ENCODE measurements at regions not wholly inside any gene's neighbourhood (a gene's known extent, or its start where the extent isn't known, plus 50 kb on each side); places are given as distances from the start of the nearest gene placed in this dataset.

- DNase-seq = no peak
Observed at GRCh38 chr15:58271410-58271809, 133.2 kb downstream of the AQP9 start.

- no peak for DNase-seq
Observed at GRCh38 chr15:58273104-58273503, 134.9 kb downstream of the AQP9 start.

- no peak for DNase-seq
Observed at GRCh38 chr15:58274885-58275284, 136.7 kb downstream of the AQP9 start.

GRCh38 chr15:58275785-58276184 lies 137.6 kb downstream of the AQP9 start:
- DNase-seq = no peak

GRCh38 chr15:58276924-58277323 lies 138.7 kb downstream of the AQP9 start:
- DNase-seq = no peak

DNA sequence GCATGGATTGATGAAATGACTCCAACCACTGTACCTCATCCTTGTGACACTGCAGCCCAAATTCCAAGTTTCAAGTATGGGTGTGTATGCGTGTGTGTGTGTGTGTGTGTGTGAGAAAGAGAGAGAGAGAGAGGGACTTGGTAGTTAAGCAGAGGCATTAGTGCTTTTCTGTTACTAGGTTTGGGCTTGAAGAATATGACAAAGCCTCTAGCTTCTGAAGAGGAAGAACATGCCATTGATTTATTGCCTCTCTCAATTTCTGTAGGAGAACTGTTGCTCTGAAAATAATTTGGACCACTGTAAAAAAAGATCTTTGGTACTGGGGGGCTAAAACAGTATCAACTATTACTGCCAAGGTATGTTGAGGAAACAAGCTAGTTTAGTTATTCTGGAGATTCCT lies 139.2 kb downstream of the AQP9 start:
- no peak for DNase-seq

- no peak for DNase-seq
Observed at GRCh38 chr15:58279106-58279505, 140.9 kb downstream of the AQP9 start.

DNA sequence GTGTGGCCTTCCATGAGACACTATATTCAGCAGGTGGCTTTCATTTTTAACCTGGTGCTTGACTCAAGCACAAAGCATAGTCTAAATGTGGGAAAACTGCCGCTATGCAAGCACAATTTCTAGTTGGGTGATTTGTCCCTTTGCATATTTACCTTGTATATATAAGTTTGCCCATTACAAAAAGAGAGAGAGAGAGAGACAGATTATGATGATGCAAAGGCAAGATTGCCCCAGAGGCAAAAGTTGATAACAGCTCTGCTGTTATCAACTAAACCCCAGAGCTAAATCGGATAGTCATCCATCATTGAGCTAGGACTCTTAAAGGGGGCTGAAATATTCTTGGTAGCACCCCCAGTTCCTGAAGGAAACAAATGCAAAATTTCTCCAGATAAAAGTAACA lies 141.5 kb downstream of the AQP9 start:
- no peak for DNase-seq

DNA sequence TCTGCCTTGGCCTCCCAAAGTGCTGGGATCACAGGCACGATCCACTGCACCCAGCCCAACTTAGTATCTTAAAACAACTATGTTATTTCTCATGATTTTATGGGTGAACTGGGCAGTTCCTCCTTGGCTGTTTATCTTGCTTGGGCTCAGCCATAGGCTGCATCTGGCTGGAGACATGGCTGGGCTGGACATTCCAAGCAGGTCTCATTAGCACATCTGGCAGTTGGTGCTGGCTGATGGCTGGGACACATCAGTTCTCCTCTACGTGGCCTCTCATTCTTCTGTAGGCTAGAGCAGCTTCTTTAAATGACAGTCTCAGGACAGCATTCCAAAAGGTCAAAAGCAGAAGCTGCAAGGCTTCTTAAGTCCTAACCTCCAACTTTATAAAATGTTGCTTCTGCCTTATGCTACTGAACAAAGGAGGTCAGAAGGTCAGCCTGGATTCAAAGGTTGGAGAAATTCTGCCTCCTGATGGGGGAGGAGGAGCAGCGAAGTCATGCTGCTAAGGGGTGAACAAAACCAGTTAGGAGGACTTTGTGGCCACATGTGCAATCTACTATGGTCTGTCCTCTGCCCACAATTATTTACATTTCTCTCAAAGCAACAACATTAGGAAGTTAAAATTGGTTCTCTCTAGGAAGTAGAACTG lies 144.0 kb downstream of the AQP9 start:
- DNase-seq = no peak

GRCh38 chr15:58283302-58283701 lies 145.1 kb downstream of the AQP9 start:
- no peak for DNase-seq

DNA sequence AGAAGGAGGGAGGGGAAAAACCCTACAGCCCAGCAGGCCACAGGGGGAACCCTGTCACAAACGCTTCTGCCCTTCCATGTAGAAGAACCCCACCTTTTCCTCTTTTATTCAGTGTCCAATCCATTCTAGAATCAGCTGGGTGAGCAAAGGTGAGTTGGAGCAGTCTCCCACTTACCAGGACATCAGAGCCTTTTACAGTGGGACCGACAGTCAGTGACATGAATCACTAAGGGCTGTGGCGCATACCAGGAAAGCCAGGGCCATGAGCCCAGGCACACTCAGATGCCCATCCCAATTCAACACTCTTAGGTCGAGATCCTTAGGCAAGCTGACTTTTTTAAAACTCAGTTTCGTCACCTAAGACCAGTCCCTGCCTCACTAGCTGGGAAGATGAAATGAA lies 146.1 kb downstream of the AQP9 start:
- no peak for DNase-seq

DNA sequence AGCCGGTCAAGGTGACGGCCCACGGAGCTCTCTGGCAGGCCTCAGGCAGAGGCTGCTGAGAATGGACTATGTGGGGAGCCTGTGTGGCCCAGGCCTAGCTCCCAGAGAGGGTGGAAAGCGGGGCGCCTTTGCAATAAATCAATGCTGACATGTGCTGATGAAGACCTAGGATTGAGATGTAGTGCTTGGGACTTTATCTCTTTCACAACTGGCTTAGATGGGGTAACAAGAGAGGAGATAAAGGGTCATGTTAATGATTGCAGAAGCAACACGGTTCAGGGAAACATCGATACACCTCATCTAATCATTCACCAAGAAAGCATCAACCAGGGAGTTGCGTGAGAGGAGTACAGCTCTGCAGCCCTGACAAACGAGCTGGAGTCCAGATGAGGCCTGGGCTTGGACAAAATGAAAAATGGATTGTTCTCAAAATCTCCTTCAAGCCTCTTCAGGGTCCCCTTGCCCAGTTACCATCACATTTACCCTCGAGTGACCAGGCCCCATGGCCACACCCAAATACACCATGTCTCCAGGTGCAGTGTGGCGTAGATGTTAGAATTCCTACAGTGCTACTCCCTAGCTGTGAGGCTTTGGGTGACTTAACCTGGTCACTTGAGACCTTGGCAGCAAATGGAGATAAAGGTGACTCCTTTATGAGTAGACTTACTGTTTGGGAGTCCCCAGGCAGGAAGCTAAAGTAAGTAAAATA lies 146.4 kb upstream of the LIPC start:
- DNase-seq = no peak

GRCh38 chr15:58285921-58286278 lies 145.9 kb upstream of the LIPC start:
- no peak for DNase-seq

DNA sequence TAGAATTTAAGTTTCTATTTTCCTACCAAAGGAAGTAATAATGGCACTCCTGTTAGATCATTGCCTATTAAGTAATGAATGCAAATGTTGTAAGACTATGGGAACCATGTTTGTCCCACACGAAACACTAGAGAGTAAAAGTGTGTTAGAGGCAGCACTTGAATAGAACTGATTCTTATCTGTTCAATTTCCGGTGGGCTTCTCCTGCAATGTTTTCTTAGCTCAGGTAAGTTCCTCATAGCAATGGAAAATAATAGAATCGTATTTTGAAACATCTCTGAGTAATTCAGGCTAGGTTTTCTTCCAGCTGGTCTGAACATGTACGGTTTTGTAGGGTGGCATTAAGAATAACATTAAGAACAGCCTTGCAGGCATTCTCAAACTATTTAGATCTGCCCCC lies 145.3 kb upstream of the LIPC start:
- no peak for DNase-seq

GRCh38 chr15:58287891-58288290 lies 143.9 kb upstream of the LIPC start:
- no peak for DNase-seq

- peak; percentile 15 for DNase-seq
Observed at GRCh38 chr15:58288592-58288991, 143.2 kb upstream of the LIPC start.

- no peak for DNase-seq
Observed at GRCh38 chr15:58291848-58292247, 139.9 kb upstream of the LIPC start.

DNA sequence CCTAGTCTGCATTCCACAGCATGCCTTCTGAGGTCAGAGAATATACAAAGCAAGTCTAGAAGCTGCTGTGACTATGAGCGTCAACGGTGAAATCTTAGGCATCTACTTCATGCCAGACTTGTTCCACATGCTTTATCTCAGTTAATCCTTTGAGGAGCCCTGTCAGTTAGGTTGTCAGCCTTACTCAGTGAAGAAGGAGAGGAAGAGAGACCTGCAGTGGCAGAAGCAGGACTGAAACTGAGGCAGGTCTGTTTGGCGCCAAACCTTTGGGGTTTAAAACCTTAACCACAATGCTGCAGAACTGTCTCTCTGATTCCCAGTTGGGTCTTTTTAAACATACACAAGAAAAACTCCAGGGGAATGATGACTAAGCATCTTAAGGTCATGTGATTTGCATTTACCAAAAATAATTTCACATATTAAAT lies 139.0 kb upstream of the LIPC start:
- DNase-seq = no peak

- no peak for DNase-seq
Observed at GRCh38 chr15:58293622-58294550, 137.9 kb upstream of the LIPC start.

GRCh38 chr15:58294681-58295254 lies 137.0 kb upstream of the LIPC start:
- no peak for DNase-seq

- DNase-seq = no peak
Observed at GRCh38 chr15:58295637-58296215, 136.1 kb upstream of the LIPC start.

- no peak for DNase-seq
Observed at GRCh38 chr15:58296276-58296675, 135.5 kb upstream of the LIPC start.

DNA sequence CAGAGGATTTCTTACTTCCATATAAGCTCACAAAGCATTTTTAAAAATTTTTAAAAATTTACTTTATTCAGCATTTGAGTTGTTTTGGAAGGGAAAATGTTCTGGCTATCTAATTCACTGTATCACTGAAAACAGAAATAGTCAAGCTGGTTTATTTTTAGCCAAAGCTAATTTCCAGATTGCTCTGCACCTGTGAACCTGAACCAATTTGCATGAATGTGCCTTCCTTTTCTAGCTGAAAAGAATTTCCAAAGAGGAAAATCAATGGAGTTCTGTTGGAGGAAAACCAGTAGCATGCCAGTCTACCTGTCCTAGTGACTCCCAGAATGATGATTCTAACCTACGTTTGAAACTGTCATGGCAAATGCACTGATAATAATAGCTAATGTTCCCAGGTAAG lies 134.2 kb upstream of the LIPC start:
- no peak for DNase-seq

All from dermis blood vessel endothelial cell (primary cell).